Neural cell (in vitro differentiated cells): ENCODE measurements at regions not wholly inside any gene's neighbourhood (a gene's known extent, or its start where the extent isn't known, plus 50 kb on each side); places are given as distances from the start of the nearest gene placed in this dataset.

Source experiments
- H2AFZ ChIP-seq: fragments of 200-600, 300-800 bp; sonication (generic), shearing (Covaris generic); 2 replicates; pipeline ENCODE4 v1.6.0; 2014; ENCODE audit warnings: low read depth, mild to moderate bottlenecking, antibody characterized with exemption, low read length, moderate library complexity
- H3F3A ChIP-seq: fragments of 200-600 bp; shearing (Covaris generic); 2 replicates; pipeline ENCODE4 v1.6.1; 2016; ENCODE audit warnings: mild to moderate bottlenecking, moderate library complexity, mixed read lengths, antibody characterized with exemption, low read length; ENCODE audit not compliant: insufficient read depth, poor library complexity, severe bottlenecking
- H3K27ac ChIP-seq: fragments of 200-600, 300-800 bp; sonication (generic), shearing (Covaris generic); 2 replicates; pipeline ENCODE4 v1.5.1; 2014; ENCODE audit warnings: mild to moderate bottlenecking, low read length, moderate library complexity
- H3K27me3 ChIP-seq: fragments of 300-800, 200-600 bp; sonication (generic), shearing (Covaris generic); 2 replicates; pipeline ENCODE4 v1.6.0; 2014; ENCODE audit warnings: mild to moderate bottlenecking, low read depth, low read length, moderate library complexity; ENCODE audit not compliant: insufficient read depth
- H3K36me3 ChIP-seq: fragments of 300-800, 200-600 bp; sonication (generic), shearing (Covaris generic); 2 replicates; pipeline ENCODE4 v1.5.1; 2014; ENCODE audit warnings: mild to moderate bottlenecking, antibody characterized with exemption, low read length, moderate library complexity; ENCODE audit not compliant: insufficient read depth
- H3K4me2 ChIP-seq: fragments of 300-800, 200-600 bp; sonication (generic), shearing (Covaris generic); 2 replicates; pipeline ENCODE4 v1.6.0; 2014; ENCODE audit warnings: mild to moderate bottlenecking, low read length
- H3K4me3 ChIP-seq: fragments of 300-800, 200-600 bp; sonication (generic), shearing (Covaris generic); 2 replicates; pipeline ENCODE4 v1.5.1; 2014; ENCODE audit warnings: mild to moderate bottlenecking, low read length, moderate library complexity
- H3K79me2 ChIP-seq: fragments of 200-600 bp; shearing (Covaris generic); replicated peaks from 2 replicates; pipeline ENCODE4 v1.6.0; 2014; ENCODE audit warnings: mild to moderate bottlenecking, low read length, moderate library complexity; ENCODE audit not compliant: insufficient read depth
- H3K9ac ChIP-seq: fragments of 300-800, 200-600 bp; sonication (generic), shearing (Covaris generic); 2 replicates; pipeline ENCODE4 v1.6.1; 2016; ENCODE audit warnings: mild to moderate bottlenecking, low read length, mixed read lengths
- H3K9me2 ChIP-seq: fragments of 200-600 bp; shearing (Covaris generic); 2 replicates; pipeline ENCODE4 v1.6.1; 2016; ENCODE audit warnings: mild to moderate bottlenecking, low read length, mixed read lengths; ENCODE audit not compliant: insufficient read depth
- H3K9me3 ChIP-seq: fragments of 200-600, 300-800 bp; sonication (generic), shearing (Covaris generic); 2 replicates; pipeline ENCODE4 v1.6.1; 2016; ENCODE audit warnings: mild to moderate bottlenecking, mixed run types, low read length, moderate library complexity, mixed read lengths
- H4K20me1 ChIP-seq: fragments of 200-600 bp; shearing (Covaris generic); 2 replicates; pipeline ENCODE4 v1.6.1; 2016; ENCODE audit warnings: mild to moderate bottlenecking, mixed run types; ENCODE audit not compliant: insufficient read depth
- CTCF ChIP-seq: fragments of 450-650 bp; IDR thresholded peaks from 2 replicates; pipeline ENCODE4 v1.5.1; 2014; ENCODE audit warnings: antibody characterized with exemption, mild to moderate bottlenecking, moderate library complexity; ENCODE audit not compliant: poor library complexity, severe bottlenecking
- EP300 ChIP-seq: fragments of 450-650 bp; conservative IDR thresholded peaks from 2 replicates; pipeline ENCODE4 v1.6.1; 2014; ENCODE audit warnings: antibody characterized with exemption, mild to moderate bottlenecking, moderate library complexity; ENCODE audit not compliant: poor library complexity, severe bottlenecking
- EZH2 ChIP-seq: fragments of 200-600, 300-800 bp; shearing (Covaris generic), sonication (generic); IDR thresholded peaks from 2 replicates; pipeline ENCODE4 v1.6.1; 2014; ENCODE audit warnings: antibody characterized with exemption, low read length, borderline replicate concordance, mild to moderate bottlenecking; ENCODE audit not compliant: insufficient read depth, poor library complexity, severe bottlenecking
- MXI1 ChIP-seq: fragments of 450-650 bp; conservative IDR thresholded peaks from 2 replicates; pipeline ENCODE4 v1.6.1; 2014; ENCODE audit warnings: antibody characterized with exemption, mild to moderate bottlenecking; ENCODE audit not compliant: poor library complexity, severe bottlenecking
- POLR2AphosphoS5 ChIP-seq: IDR thresholded peaks from 2 replicates; pipeline ENCODE4 v1.6.1; 2012
- RAD21 ChIP-seq: fragments of 450-650 bp; conservative IDR thresholded peaks from 2 replicates; pipeline ENCODE4 v1.6.1; 2014; ENCODE audit warnings: antibody characterized with exemption, mild to moderate bottlenecking, moderate library complexity
- REST ChIP-seq: IDR thresholded peaks from 2 replicates; pipeline ENCODE4 v1.6.1; 2012; ENCODE audit warnings: borderline replicate concordance
- SMC3 ChIP-seq: fragments of 450-650 bp; conservative IDR thresholded peaks from 2 replicates; pipeline ENCODE4 v1.6.1; 2014; ENCODE audit warnings: antibody characterized with exemption, mild to moderate bottlenecking, moderate library complexity; ENCODE audit not compliant: poor library complexity
- TAF1 ChIP-seq: IDR thresholded peaks from 2 replicates; pipeline ENCODE4 v1.6.1; 2012; ENCODE audit warnings: low read depth

- Histone ChIP-seq H3K9ac (no peak overlapping the region), H3K4me2 (no peak overlapping the region), H2AFZ (no peak overlapping the region), H3K9me2 (no peaks in the 10 kb centered on the region), H3K79me2 (no peaks in the 10 kb centered on the region), H3K9me3 (no peaks in the 10 kb centered on the region), H4K20me1 (no peaks in the 10 kb centered on the region), H3K27ac (no peak overlapping the region), H3F3A (no peaks in the 10 kb centered on the region), H3K4me3 (no peak overlapping the region), H3K27me3 (no peaks in the 10 kb centered on the region), H3K36me3 (no peaks in the 10 kb centered on the region)
- TF ChIP-seq REST (no peak), EZH2 (no peak), POLR2AphosphoS5 (no peak), TAF1 (no peak), MXI1 (no peak), CTCF (no peak)
Observed at GRCh38 chr6:84349542-84349941, 122.1 kb upstream of the CEP162 start.

GRCh38 chr6:84348801-84349200 lies 121.4 kb upstream of the CEP162 start:
- Histone ChIP-seq H3K9me2 (no peaks in the 10 kb centered on the region), H3K4me2 (no peak overlapping the region), H3K9ac (no peak overlapping the region), H3K27ac (no peak overlapping the region), H3K4me3 (no peak overlapping the region), H3F3A (no peaks in the 10 kb centered on the region), H3K9me3 (no peaks in the 10 kb centered on the region), H4K20me1 (no peaks in the 10 kb centered on the region), H3K27me3 (no peaks in the 10 kb centered on the region), H3K36me3 (no peaks in the 10 kb centered on the region), H2AFZ (no peak overlapping the region), H3K79me2 (no peaks in the 10 kb centered on the region)
- TF ChIP-seq EP300 (no peak), REST (no peak), MXI1 (no peak), POLR2AphosphoS5 (no peak), EZH2 (no peak), SMC3 (no peak), RAD21 (no peak), TAF1 (no peak), CTCF (no peak)
